ENCODE measurements at regions not wholly inside any gene's neighbourhood (a gene's known extent, or its start where the extent isn't known, plus 50 kb on each side); places are given as distances from the start of the nearest gene placed in this dataset.
A peak's percentile ranks its signal among the peaks of the same experiment; 100 is the strongest.
"Not testable (repeated sequence)": the region's sequence is repeated elsewhere in the genome, so short reads cannot be mapped to it uniquely, and the experiment has no call there.

DNA sequence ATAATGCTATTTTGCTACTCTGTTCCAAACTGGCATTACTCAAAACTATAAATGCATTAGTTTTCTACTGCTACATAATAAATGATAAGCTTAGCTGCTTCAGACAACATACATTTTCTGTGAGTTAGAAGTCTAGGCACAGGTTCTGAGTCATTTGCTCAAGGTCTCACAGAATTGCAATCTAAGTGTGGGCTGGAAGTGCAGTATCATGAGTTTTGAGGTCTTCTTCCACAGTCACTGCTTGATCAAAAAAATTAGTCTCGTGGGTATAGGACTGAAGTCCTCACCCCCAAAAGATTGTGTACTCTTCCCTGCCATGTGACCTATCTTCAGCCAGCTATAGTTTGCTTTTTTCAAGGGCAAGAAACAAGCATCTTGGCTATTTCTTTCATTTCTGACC is 676.9 kb downstream of the ADCYAP1 start:
- DNase-seq = no peak

DNA sequence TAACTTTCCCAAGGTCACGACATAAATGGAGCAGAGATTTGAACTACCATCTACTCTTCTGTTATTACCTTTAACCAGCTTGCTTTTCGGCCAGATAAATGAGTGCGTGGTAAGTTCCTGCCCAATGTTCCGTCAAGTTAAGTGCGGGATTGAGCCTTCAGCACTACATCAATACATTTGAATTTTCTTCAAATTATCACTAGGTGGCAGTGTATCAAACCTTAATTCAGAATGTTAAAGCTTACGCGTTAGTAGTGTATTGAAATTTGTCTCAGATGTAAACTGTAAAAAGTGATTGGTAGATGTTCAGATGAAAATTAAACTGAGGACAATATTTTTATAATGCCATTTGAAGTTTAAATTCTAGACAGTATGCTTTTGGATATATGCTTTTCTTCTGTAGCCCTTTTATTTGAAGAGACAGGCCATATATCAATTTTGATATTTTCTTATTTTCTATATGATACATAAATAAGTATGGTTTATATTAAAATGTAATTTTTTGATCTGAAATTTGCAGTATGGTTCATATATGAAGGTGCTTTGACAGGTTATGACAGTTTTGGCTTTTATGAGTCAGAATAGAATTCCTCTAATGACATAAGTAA is 681.3 kb downstream of the ADCYAP1 start:
- DNase-seq = peak; percentile 83

DNA sequence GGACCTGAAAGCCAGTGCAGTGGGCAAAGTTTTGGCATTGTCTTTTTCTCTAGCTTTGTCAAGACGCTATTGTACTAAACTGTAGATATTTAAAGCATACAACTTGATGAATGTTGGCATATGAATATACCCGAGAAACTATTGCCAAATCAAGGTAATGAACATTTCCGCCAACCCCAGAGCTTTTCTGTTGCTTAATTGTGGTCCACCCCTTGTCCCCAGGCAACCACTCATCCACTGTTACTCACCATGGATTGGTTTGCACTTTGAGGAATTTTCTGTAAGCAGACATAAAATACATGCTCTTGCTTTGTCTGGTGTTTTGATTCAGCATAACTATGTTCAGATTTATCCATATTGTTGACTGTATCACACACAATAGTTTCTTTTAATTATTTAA is 688.4 kb downstream of the ADCYAP1 start:
- DNase-seq = no peak

DNA sequence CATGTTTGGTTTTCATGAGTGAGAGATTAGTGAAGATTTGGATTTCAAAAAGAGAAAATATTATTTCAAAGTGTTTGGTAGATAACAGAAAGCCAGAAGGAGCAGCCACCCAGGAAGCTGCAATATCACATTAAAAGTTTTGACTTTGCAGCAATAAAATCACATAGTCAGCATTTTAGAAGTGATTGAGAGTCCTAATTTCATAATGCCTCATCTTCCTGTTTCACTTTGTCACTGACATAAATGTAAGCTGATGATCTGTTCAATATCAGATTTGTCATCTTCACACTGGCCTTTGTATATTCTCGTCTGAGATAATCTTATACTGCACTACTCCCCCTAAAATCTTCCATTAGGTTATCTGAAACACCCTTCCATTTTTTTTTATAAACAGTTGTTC is 690.5 kb downstream of the ADCYAP1 start:
- no peak for DNase-seq

DNA sequence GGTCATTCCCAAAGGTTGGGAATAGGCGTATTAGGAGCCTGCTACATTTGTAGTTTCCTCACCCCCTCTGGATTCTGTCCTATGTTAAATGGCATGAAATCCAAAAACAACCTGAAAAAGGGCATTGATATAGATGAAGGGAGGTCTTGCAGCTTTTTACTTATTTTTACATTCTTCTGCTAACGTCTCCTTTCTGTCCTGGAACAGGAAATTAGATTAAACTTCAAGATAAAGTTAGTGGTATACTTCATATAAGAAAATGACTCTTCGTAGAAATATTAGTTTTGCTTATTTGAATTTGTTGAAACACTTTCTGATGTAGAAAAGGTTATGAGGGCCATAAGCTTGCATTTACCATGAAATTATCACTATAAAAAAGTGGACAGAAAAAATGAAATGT is 694.5 kb downstream of the ADCYAP1 start:
- DNase-seq = no peak

- no peak for DNase-seq
Observed at GRCh38 chr18:1604751-1605150, 700.1 kb downstream of the ADCYAP1 start.

DNA sequence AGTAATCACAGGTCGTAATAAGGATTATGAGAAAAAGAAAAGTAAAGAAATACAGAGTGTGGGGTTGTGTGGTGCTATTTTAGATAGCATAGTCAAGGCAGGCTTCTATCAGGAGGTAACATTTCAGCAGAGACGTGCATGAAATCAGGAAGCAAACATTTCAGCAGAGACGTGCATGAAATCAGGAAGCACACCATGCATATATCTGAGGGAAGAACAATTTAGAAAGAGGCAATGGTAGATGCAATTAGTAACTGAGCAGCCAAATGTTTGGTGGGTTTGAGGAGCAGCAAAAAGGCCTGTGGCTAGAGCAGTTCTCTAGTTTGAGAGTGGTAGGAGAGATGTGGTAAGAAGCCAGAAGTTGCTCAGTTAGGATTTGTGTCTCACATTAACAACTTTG is 713.7 kb downstream of the ADCYAP1 start:
- DNase-seq = no peak

- no peak for DNase-seq
Observed at GRCh38 chr18:1619507-1619906, 714.8 kb downstream of the ADCYAP1 start.

GRCh38 chr18:1624612-1625011 is 719.9 kb downstream of the ADCYAP1 start:
- no peak for DNase-seq

GRCh38 chr18:1627494-1627893 is 722.8 kb downstream of the ADCYAP1 start:
- no peak for DNase-seq

DNA sequence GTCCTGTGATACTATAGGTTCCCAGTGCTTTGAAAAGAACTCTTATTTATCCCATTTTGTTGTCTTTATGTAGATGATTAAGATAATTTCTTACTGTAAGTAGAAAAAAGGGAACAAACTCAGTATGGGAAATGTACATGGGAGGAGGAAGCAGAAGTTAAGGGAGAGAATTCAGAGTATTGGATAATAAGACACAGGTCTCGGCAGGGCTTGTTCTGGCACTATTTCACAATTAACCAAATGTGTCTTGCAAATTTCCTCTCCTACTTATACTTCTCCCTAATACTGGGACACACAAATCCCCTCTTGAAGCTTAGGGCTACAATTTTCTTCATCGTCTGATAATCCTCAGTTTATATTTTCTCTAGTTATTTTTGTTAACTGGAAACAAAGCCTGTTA is 744.0 kb downstream of the ADCYAP1 start:
- DNase-seq = no peak

DNA sequence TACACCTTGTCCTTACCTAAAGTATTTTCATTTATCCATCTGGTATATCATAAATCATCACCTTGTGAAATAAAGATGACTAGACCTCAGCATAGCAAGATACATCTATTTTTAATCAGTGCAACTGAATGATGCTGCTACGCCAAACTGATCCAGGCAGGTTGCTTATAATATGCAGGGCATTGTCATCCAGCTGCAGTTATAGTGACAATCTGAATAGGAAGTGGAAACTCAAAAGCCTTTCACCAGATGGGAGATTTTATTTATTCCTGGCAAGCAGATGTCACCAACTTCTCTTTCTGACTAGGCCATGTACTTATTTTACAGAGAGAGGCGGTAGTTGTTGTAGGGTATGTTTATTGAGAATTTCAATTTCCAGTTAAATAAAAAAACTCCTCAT is 747.3 kb downstream of the ADCYAP1 start:
- DNase-seq = no peak

GRCh38 chr18:1653873-1654272 is 749.2 kb downstream of the ADCYAP1 start:
- DNase-seq = no peak

DNA sequence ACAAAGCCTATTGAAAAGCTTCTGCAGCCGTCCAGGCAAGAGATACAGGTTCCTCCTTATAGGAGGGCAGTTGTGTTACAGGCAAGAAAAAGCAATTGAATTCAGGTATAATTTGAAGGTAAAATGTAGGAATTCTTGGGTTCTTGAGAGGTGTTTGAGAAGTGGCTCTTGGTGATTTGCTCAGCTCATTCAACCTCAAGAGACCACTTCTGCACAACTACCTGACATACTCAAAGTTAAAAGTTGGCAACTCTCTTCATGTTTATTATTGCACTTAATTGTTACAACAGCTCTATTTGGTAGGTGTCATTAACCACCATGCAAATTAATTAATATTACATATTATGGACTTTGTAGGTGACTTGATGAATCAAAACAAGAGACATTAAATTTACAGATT is 753.2 kb downstream of the ADCYAP1 start:
- no peak for DNase-seq

GRCh38 chr18:1658908-1659566 is 754.4 kb downstream of the ADCYAP1 start:
- no peak for DNase-seq

DNA sequence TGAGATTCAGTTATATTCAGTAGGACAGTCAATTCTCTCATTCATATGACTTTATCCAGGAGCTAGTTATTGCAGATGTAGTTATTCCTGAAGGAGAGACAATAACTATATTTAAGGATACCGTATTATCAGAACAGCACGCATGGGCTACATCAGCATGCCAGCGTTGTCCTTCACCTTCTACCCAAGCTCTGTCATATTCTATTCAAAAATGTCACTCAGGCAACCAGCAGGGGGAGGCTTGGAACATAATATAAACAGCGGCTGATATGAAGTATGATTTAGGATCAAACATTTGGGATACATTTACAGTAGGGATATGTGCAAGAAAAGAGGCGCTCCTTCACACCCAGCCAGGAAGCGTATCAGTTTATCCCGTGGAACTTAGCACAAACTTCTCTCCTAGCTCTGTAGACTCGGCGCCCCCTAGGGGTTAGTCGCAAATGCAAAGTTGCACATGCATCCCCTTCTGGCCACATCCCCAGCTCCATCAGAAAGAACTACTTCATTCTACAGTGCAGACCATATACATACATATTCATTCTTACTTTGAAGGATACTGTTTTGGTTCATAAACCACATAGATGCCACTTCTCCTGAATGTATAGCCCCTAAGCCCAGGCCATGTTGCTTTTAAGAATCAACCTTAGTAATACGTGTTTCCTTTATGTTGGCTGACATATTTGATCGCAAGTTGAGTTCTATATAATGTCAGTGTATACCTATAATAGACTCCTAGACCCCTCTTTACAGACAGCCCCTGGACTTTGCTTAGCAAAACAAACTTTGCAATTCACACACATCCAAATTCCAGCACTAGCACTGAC is 759.4 kb downstream of the ADCYAP1 start:
- DNase-seq = no peak

DNA sequence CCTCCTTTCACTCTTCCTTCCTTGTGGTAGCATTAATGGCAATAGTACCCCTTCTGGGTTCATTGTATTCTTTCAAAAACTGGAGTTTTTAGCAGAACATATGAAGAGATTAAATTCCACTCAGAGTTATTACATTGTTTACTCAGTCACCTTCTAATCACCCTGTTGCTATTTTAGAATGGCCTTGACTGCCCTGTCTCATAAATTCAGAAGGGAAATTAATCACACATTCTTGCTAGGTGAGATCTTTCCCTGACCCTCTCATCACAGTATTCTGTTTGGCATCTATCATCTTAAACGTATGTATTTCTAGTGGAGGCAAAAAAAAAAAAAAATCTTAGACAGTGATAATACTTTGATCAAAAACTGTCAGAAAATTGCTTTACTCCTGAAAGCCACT is 760.4 kb downstream of the ADCYAP1 start:
- DNase-seq = no peak

- no peak for DNase-seq
Observed at GRCh38 chr18:1668279-1668678, 763.6 kb downstream of the ADCYAP1 start.

DNA sequence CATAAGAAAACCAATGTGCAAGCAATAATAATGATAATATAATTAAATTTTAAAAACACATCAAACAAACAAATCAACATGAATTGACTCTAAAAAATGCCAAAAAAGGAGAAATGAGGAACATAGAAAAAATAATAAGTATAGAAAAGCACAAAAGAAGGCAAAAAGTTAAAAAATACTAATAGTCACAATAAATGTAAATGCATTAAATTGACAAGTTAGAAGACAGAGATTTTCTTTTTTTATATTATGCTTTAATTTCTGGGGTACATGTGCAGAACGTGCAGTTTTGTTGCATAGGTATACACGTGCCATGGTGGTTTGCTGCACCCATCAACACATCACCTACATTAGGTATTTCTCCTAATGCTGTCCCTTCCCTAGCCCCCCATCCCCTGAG is 767.0 kb downstream of the ADCYAP1 start:
- not testable (repeated sequence) for DNase-seq

- no peak for DNase-seq
Observed at GRCh38 chr18:1676387-1676786, 771.7 kb downstream of the ADCYAP1 start.

GRCh38 chr18:1680108-1680507 is 775.4 kb downstream of the ADCYAP1 start:
- DNase-seq = no peak

DNA sequence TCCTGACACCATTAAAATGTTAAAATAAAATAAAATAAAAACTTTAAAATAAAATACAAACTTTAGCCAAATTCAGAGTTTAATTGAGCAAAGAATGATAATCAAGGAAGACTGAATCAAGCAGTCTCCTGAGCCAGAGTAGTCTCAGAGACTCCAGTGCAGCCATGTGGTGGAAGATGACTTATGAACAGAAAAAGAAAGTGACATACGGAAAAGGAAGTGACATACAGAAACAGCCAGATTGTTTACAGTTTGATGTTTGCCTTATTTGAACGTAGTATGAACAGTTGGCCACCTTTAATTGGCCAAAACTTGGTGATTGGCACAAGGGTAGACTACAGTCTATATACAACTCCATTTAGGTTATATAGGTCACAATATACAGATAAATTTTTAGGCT is 787.2 kb downstream of the ADCYAP1 start:
- DNase-seq = no peak

- DNase-seq = no peak
Observed at GRCh38 chr18:1708006-1708405, 803.3 kb downstream of the ADCYAP1 start.

- no peak for DNase-seq
Observed at GRCh38 chr18:1710114-1710513, 805.4 kb downstream of the ADCYAP1 start.
